ENCODE measurements at regions not wholly inside any gene's neighbourhood (a gene's known extent, or its start where the extent isn't known, plus 50 kb on each side); places are given as distances from the start of the nearest gene placed in this dataset.
"Not testable (repeated sequence)": the region's sequence is repeated elsewhere in the genome, so short reads cannot be mapped to it uniquely, and the experiment has no call there.

- TF ChIP-seq ZNF416 (CRISPR knock-in tag; IDR thresholded peaks at IDR 0.05); JUN (CRISPR knock-in tag; IDR thresholded peaks at IDR 0.05); CTCF (IDR thresholded peaks at IDR 0.05); CREM (CRISPR knock-in tag; IDR thresholded peaks at IDR 0.05); TP53 (CRISPR knock-in tag; IDR thresholded peaks at IDR 0.05); ETV6 (CRISPR knock-in tag; IDR thresholded peaks at IDR 0.05); CBFB (CRISPR knock-in tag; IDR thresholded peaks at IDR 0.05; ENCODE audit: low read depth); FOXK1 (CRISPR knock-in tag; IDR thresholded peaks at IDR 0.05); ZNF138 (CRISPR knock-in tag; conservative IDR thresholded peaks at IDR 0.05); ATF3 (CRISPR knock-in tag; conservative IDR thresholded peaks at IDR 0.05): not testable (repeated sequence)
Observed at GRCh38 chr9:39579000-39579399, 223.5 kb downstream of the SPATA31A1 start.
